HG03280 (cell line): ENCODE measurements at regions not wholly inside any gene's neighbourhood (a gene's known extent, or its start where the extent isn't known, plus 50 kb on each side); places are given as distances from the start of the nearest gene placed in this dataset.
A peak's percentile ranks its signal among the peaks of the same experiment; 100 is the strongest.

Experiments
- ATAC-seq: cut with Tn5 transposase; IDR thresholded peaks from one replicate; pipeline ENCODE4 v1.9.1; 2021; ENCODE audit warnings: mild to moderate bottlenecking, moderate library complexity; ENCODE audit not compliant: unreplicated experiment

- peak; percentile 92 for ATAC-seq
These were observed 119.1 kb upstream of the OTUD4 start for GRCh38 chr4:145299380-145300076.

GRCh38 chr4:145298885-145299284 is 118.5 kb upstream of the OTUD4 start:
- peak; percentile 37 for ATAC-seq

GRCh38 chr4:145297556-145297955 is 117.2 kb upstream of the OTUD4 start:
- ATAC-seq = no peak

GRCh38 chr4:145295547-145295946 is 115.2 kb upstream of the OTUD4 start:
- no peak for ATAC-seq

GRCh38 chr4:145295122-145295521 is 114.7 kb upstream of the OTUD4 start:
- ATAC-seq = no peak

GRCh38 chr4:145293658-145294057 is 113.3 kb upstream of the OTUD4 start:
- ATAC-seq = no peak

- no peak for ATAC-seq
These were observed 110.6 kb upstream of the OTUD4 start for GRCh38 chr4:145290955-145291354.

GRCh38 chr4:145289403-145290076 is 109.2 kb upstream of the OTUD4 start:
- no peak for ATAC-seq

- no peak for ATAC-seq
These were observed 107.0 kb upstream of the OTUD4 start for GRCh38 chr4:145287351-145287750.

GRCh38 chr4:145285928-145286327 is 105.5 kb upstream of the OTUD4 start:
- no peak for ATAC-seq

GRCh38 chr4:145283909-145284308 is 103.5 kb upstream of the OTUD4 start:
- ATAC-seq = no peak

GRCh38 chr4:145281951-145282350 is 101.6 kb upstream of the OTUD4 start:
- no peak for ATAC-seq

GRCh38 chr4:145281224-145281623 is 100.8 kb upstream of the OTUD4 start:
- no peak for ATAC-seq

- no peak for ATAC-seq
These were observed 100.2 kb upstream of the OTUD4 start for GRCh38 chr4:145280541-145280940.

- ATAC-seq = no peak
These were observed 99.0 kb upstream of the OTUD4 start for GRCh38 chr4:145279122-145279960.

- ATAC-seq = no peak
These were observed 98.1 kb upstream of the OTUD4 start for GRCh38 chr4:145278341-145279121.

GRCh38 chr4:145277011-145277410 is 96.6 kb upstream of the OTUD4 start:
- no peak for ATAC-seq

GRCh38 chr4:145276050-145276449 is 95.7 kb upstream of the OTUD4 start:
- ATAC-seq = no peak

- ATAC-seq = no peak
These were observed 90.8 kb upstream of the OTUD4 start for GRCh38 chr4:145271194-145271593.

- no peak for ATAC-seq
These were observed 86.5 kb upstream of the OTUD4 start for GRCh38 chr4:145266881-145267280.

- ATAC-seq = no peak
These were observed 79.7 kb upstream of the OTUD4 start for GRCh38 chr4:145260091-145260490.
